ENCODE measurements at regions not wholly inside any gene's neighbourhood (a gene's known extent, or its start where the extent isn't known, plus 50 kb on each side); places are given as distances from the start of the nearest gene placed in this dataset.
"Not testable (repeated sequence)": the region's sequence is repeated elsewhere in the genome, so short reads cannot be mapped to it uniquely, and the experiment has no call there.

DNA sequence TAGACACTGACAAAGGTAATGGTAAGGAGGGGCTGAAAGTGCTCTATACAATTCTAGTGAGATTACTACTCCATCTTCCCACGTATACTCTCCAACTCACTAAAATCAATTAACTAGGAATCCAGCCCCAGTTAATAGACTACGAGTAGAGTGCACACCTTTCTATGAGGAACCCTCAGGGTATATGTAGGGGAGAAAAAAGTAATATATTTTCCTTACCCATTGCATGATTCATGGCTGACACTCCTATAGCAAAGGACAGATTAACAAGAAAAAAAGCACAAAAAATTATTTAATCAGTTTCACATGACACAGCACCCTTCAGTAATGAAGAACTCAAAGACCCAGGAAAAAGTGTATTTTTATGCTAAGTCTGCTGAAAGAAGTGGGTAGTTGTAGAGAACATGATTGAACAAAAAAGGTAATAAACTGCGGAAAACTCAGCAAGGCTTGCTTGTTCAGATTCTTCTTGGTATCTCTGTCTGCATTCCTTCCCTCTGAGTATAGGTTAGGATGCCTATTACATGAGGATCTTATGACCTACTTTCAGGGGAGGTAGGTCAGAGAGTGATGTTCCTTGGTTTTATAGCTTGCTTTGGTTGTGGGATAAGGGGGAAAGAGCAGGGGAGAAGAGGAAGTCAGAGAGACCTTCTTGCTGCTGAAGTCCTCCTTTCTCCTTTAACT is 342.0 kb upstream of the DLGAP1 start:
- DNase-seq (ENCODE audit: extremely low read depth in 1 of 2, low read depth in 1 of 2) = no peak

GRCh38 chr18:4789506-4789905 is 334.4 kb upstream of the DLGAP1 start:
- no peak for DNase-seq (ENCODE audit: extremely low read depth in 1 of 2, low read depth in 1 of 2)

GRCh38 chr18:4781873-4782272 is 326.8 kb upstream of the DLGAP1 start:
- no peak for DNase-seq (ENCODE audit: extremely low read depth in 1 of 2, low read depth in 1 of 2)

DNA sequence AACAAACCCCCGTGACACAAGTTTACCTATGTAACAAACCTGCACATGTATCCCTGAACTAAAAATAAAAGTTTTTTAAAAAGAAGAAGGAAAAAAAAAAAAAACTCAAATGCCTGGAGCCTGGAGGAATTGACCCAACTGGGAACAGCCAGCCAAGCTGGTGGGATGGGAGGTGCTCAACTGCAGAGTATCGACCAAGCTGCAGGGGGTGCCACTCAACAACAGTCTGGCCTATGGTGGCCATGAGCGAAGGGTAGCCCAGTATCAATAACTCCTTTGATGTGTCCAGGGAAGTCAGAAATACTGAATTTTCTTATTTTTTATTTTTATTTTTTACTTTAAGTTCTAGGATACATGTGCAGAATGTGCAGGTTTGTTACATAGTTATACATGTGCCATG is 310.3 kb upstream of the DLGAP1 start:
- DNase-seq (ENCODE audit: extremely low read depth in 1 of 2, low read depth in 1 of 2) = no peak

GRCh38 chr18:4762330-4762729 is 307.2 kb upstream of the DLGAP1 start:
- no peak for DNase-seq (ENCODE audit: extremely low read depth in 1 of 2, low read depth in 1 of 2)

DNA sequence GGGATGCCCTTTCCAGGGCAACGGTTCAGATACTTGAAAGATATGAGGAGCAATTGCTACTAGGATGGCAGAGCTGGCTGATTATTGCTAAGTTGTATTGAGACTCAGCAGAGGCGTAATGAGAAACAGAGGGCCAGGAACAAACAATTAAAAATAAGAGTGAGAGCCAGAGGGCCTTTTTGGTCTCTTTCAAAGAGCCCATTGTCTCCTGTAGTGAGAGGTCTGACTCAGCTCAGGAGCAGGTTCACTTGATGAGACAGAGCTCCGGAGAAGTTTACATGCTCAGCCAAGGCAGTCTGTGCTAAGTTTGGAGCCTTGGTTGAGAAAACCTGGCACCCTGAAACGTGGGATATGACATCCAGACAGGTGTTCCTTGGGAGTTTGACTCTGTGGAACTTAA is 303.9 kb upstream of the DLGAP1 start:
- no peak for DNase-seq (ENCODE audit: extremely low read depth in 1 of 2, low read depth in 1 of 2)

DNA sequence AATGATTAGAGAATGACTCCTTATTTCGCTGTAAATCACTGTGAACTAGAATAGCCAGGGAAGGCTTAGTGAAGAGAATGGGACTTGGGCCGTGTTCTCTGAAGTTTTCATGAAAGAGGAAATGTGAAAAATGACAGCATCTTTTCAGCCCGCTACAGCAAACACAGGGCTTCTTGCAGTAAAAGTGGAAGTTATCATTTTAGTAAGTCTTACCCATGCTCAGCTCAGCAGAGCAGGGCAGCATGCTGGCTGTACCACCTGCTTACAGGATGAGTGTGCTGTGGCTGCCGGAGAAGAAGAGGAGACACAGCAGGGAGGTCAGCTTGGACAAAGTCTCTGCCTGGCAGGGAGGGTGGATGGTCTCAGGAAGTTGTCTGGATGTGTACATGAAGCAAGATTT is 300.7 kb upstream of the DLGAP1 start:
- DNase-seq (ENCODE audit: extremely low read depth in 1 of 2, low read depth in 1 of 2) = no peak

GRCh38 chr18:4753151-4753550 is 298.0 kb upstream of the DLGAP1 start:
- DNase-seq (ENCODE audit: extremely low read depth in 1 of 2, low read depth in 1 of 2) = not testable (repeated sequence)

DNA sequence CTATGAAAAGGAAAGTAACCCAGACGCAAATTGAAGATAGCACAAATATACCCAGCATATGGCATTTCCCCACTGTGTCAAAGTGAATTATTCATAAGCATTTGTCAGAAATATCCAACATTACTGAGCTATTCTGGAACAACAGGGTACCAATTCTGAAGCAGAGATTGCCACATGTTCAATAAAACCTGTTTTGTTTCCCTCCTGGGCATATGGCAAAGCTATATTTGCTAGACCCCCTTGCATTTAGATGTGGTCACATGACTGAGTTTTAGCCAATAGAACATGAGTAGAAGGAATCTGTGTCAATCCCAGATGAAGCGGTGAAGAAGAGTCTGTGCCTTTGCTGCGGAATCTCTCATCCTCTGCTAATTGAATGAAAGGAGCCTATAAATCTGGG is 296.4 kb upstream of the DLGAP1 start:
- no peak for DNase-seq (ENCODE audit: extremely low read depth in 1 of 2, low read depth in 1 of 2)

- no peak for DNase-seq (ENCODE audit: extremely low read depth in 1 of 2, low read depth in 1 of 2)
Observed at GRCh38 chr18:4750393-4751346, 295.6 kb upstream of the DLGAP1 start.

GRCh38 chr18:4748975-4749374 is 293.9 kb upstream of the DLGAP1 start:
- no peak for DNase-seq (ENCODE audit: extremely low read depth in 1 of 2, low read depth in 1 of 2)

DNA sequence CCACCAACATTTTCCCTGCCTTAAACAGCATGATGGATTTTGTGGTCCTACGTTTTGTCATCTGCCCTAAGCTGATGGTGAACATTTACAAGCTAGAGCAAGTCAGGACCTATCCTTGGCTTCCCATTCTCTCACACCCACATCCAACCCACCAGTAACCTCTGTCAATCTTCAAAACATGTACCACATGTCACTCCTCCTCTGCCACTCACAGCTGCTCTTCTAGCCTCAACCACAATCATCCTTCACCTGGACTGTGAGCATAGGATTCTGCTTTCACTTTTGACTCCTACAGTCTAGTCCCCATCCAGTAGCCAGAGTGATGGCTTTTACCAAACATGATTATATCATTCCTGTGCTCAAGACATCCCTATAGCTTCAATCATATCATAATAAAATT is 279.8 kb upstream of the DLGAP1 start:
- DNase-seq (ENCODE audit: extremely low read depth in 1 of 2, low read depth in 1 of 2) = no peak

DNA sequence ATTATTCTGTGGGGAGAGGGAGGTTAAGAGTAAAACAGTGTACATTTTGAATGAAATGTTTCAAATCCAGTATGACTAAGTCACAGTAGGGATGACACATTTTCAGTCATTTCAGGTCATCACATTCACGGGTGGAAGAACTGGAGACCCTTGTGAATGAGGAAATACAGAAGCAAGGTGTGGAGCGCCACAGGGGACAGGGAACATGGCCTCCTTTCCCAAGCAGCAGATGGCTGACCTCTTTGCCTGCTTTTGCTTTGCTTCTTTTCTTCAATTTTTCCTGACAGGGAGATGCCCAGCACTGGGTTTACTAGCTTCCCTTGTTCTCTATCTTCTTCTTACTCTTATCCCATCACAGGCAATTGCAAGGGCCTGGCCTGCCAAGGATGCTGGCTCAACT is 278.9 kb upstream of the DLGAP1 start:
- no peak for DNase-seq (ENCODE audit: extremely low read depth in 1 of 2, low read depth in 1 of 2)

DNA sequence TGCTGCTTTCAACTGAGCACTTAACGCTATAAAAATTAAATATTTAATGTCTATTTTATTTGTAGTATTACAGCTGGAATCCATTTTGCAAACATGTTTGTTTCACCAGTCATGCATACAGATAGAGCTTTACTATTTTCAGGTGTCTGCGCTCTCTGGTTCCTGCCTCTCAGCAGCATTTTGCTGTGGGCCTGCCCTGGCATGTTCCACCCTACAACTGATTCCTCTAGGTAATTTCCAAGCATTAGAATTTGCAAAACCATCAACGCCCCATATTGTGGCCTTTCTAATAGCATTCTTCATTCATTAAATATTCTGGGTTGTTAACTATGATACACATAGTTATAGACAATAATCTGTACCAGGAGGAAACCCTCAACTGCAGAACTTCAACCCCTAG is 266.4 kb upstream of the DLGAP1 start:
- no peak for DNase-seq (ENCODE audit: extremely low read depth in 1 of 2, low read depth in 1 of 2)

- DNase-seq (ENCODE audit: extremely low read depth in 1 of 2, low read depth in 1 of 2) = no peak
Observed at GRCh38 chr18:4720518-4720917, 265.4 kb upstream of the DLGAP1 start.

DNA sequence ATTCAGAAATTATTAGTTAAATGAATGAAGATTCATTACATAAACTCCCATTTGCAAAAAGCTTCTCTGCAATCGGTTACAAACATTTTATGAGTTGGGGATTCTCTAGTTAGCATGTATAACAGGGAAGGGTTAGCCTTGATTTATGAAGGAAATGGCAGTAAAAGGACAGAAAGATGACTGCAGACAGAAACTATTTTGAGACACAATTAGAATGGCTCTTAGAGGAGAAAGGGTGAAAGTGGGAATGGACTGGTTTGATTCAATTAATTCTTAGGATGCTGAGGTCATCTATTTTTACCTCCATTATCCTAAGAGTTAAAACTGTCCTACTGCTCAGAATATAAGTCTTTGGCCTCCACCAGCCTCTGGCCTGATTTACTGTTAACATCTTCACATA is 250.8 kb upstream of the DLGAP1 start:
- no peak for DNase-seq (ENCODE audit: extremely low read depth in 1 of 2, low read depth in 1 of 2)

DNA sequence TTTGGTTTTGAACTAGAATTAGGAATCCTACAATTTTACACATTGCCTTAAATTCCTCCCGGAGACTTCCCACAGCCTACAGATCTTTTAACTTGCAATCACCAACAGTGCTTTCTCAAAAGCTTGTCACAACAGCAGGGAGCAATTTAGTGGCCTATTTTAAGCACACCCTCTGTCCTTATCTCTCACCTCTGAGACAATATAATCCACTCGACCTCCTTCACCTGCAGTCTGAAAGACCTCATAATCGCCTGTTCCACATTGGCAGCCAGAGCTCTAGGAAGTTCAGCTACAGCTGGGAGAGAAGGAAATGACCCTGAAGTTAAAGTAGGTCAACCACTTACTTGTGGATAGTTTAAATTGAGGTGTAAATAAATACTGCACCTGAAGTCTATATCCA is 249.7 kb upstream of the DLGAP1 start:
- DNase-seq (ENCODE audit: extremely low read depth in 1 of 2, low read depth in 1 of 2) = no peak

DNA sequence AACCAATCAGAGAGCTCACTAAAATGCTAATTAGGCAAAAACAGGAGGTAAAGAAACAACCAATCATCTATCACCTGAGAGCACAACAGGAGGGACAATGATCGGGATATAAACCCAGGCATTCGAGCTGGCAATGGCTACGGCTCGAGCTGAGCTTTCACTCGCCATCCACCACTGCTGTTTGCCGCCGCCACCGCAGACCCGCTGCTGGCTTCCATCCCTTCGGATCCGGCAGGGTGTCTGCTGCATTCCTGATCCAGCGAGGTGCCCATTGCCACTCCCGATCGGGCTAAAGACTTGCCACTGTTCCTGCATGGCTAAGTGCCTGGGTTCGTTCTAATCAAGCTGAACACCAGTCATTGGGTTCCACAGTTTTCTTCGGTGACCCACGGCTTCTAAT is 236.7 kb upstream of the DLGAP1 start:
- DNase-seq (ENCODE audit: extremely low read depth in 1 of 2, low read depth in 1 of 2) = no peak

GRCh38 chr18:4678685-4679084 is 223.6 kb upstream of the DLGAP1 start:
- DNase-seq (ENCODE audit: extremely low read depth in 1 of 2, low read depth in 1 of 2) = not testable (repeated sequence)

DNA sequence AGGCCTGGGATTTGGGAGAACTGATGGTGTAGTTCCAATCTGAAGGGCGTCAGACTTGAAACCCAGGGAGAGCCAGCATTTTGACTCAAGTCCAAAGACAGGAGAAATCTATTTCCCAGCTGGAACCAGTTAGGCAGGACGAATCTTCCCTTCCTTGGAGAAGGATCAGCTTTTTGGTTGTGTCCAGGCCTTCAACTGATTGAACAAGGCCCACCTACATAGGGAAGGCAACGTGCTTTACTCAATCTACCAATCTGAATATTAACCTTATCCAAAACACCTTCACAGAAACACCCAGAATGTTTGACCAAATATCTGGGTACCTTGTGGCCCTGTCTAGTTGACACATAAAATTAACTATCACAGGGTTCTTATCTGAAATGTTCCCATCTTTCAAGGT is 221.9 kb upstream of the DLGAP1 start:
- DNase-seq (ENCODE audit: extremely low read depth in 1 of 2, low read depth in 1 of 2) = no peak

DNA sequence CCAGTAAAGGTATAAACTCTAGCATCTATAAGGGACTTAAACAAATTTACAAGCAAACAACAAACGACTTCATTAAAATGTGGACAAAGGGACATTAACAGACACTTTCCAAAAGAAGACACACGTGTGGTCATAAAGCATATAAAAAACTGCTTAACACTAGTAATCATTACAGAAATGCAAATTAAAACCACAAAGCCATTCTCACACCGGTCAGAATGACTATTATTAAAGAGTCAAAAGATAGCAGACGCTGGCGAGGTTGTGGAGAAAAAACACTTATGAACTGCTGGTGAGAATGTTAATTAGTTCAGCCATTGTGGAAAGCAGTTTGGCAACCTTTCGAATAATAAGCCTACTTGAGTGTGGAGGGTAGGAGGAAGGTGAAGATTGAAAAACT is 217.1 kb upstream of the DLGAP1 start:
- no peak for DNase-seq (ENCODE audit: extremely low read depth in 1 of 2, low read depth in 1 of 2)

GRCh38 chr18:4658804-4659203 is 203.7 kb upstream of the DLGAP1 start:
- no peak for DNase-seq (ENCODE audit: extremely low read depth in 1 of 2, low read depth in 1 of 2)

All from activated CD8-positive, alpha-beta memory T cell treated with anti-CD3 and anti-CD28 coated beads for 1 hour (primary cell).